GM12801 (cell line): ENCODE measurements at regions not wholly inside any gene's neighbourhood (a gene's known extent, or its start where the extent isn't known, plus 50 kb on each side); places are given as distances from the start of the nearest gene placed in this dataset.

ENCODE experiments used
- TF ChIP-seq, protein P1 (sequence below): IDR thresholded peaks from one replicate; pipeline ENCODE4 v1.5.1; 2011; ENCODE audit warnings: control low read depth; ENCODE audit not compliant: insufficient read length; ENCODE audit errors: extremely low read depth

DNA sequence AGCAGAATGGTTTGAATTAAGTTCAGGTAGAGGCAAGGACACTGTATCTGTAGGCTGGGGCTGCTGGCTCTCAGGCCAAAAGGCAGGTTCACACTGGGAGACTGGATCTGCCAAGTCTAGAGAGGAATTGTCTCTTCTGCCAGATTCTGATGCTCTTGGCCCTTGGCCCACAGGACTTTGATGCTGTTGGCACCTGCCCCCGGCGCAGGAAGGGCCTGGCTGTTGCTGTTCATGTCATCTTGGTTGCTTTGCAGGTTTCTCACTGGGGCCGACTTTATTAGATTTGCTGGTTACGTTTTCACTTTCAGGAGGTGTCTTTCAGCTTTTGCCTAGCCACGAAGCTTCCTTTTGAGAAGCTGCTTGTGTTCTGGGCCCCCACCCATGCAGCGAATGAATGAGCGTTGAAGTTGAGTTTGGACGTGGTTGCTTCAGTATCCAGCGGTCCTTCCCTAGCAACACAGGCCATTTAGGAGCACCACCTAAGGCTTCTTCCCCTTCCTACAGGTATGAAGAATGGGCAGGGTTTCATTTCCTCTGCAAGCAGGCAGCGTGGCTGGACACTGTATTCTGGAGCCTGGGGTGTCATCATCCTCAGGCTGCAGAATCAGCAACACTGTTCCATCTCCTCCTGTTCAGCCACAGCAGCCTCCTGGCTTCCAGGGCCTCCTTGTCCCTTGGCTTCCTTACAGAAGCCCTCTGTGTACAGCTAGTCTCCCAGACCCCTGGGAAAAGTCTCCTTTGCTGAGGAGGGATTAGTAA lies 65.6 kb upstream of the PRR23C start:
- TF ChIP-seq, protein P1, sequence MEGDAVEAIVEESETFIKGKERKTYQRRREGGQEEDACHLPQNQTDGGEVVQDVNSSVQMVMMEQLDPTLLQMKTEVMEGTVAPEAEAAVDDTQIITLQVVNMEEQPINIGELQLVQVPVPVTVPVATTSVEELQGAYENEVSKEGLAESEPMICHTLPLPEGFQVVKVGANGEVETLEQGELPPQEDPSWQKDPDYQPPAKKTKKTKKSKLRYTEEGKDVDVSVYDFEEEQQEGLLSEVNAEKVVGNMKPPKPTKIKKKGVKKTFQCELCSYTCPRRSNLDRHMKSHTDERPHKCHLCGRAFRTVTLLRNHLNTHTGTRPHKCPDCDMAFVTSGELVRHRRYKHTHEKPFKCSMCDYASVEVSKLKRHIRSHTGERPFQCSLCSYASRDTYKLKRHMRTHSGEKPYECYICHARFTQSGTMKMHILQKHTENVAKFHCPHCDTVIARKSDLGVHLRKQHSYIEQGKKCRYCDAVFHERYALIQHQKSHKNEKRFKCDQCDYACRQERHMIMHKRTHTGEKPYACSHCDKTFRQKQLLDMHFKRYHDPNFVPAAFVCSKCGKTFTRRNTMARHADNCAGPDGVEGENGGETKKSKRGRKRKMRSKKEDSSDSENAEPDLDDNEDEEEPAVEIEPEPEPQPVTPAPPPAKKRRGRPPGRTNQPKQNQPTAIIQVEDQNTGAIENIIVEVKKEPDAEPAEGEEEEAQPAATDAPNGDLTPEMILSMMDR: no peak

DNA sequence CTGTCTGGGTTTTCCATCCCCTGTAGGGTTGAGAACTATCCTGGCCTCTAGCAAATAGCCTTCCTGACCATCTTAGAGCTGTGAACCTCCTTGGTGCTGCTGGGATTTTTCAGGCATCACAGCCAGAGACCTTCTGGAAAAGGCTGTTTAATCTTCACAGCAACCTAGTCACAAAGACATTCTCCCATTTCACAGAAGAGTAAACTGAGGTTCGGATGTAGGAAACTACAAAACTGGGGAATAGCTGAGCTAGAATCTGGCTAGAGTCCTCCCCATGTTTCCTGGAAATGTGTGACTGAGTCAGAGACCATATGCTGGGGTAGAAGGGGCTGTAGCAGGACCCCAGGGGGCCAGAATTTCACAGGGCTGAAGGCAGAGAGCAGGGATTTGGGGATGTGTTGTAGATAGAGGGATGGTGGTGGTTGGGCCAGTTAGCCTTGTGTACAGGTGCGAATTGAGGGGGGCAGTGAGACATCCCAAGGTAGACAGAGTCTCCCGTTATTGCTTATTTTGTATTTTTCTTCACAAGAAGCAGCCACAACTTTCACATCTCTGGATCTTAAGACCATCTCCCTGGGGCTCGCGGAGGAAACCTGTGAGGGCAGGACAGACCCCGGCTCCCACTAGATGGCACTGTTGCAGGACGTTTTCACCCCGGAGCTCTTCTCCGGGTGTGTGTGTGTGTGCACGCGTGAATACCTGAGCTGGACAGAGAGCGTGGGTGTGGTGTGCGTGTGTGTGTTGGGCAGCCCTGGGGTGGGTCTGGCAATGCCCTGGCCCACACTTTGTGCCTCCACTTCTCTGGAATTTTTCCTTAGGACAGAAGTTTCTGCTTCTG lies 66.9 kb upstream of the PRR23C start:
- TF ChIP-seq, protein P1: peak; percentile 0

DNA sequence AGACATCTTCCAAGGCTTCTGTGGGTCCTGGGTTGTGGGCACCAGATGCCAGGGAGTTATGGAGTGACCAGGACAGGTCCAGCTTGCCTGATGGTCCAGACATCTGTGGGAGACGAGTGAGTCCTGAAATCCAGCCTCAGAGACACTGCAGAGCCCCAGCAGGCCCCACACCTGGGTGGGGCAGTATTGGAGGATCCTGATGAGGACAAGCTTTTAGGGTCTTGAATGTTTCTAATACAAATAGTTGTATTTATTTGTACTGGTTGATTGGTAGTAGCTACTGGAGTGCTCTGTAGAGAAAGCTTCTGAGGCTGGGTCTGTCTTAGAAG lies 67.5 kb upstream of the PRR23C start:
- TF ChIP-seq, protein P1: no peak

DNA sequence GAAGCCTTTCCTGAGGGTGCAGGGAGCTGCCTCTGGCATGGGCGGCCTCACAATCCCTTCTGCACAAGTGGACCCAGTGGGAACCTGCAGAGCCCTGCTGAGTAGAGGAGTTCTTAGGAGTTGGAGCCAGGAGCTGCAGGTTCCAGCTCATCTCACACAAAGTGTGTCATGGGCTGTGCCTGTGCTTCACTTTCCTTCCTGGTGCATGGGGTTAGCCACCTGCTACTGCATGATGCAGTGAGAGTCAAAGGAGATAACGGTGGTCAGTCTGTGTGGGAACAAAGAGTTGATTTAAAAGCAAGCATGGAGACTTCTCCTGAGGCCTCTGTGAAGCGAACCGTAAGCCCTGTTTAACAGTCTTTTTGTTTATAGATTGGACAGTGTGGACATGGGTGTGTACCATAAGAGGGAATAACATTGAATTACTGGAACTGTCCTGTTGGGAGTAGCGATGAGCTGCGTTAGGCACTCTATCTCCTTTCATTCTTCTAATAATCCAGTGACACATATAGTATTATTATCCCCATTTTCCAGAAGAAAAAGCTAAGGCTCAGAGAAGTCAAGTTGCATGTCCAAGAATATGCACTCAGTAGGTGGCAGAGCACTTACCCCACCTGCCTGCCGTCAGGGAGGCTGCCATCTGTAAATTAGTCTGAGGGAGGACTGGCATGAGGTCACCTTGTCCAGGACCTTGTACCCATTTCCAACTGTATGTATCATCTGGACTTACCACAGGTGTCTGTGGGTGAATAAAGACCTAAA lies 68.7 kb upstream of the PRR23C start:
- TF ChIP-seq, protein P1: no peak

DNA sequence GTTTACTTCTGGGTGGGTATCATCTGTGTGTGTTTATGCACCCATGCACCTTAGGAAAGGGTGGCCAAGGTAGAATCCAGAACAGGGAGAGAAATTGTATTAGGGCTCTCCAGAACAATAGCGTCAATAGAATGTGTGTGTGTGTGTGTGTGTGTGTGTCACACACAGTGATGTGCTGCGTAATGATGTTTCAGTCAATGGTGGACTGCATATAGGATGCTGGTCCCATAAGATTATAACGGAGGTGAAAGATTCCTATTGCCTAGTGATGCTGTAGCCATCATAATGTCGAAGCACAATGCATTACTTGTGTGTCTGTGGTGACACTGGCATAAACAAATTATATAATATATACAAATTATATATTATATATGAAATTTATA lies 69.3 kb upstream of the PRR23C start:
- TF ChIP-seq, protein P1: no peak

DNA sequence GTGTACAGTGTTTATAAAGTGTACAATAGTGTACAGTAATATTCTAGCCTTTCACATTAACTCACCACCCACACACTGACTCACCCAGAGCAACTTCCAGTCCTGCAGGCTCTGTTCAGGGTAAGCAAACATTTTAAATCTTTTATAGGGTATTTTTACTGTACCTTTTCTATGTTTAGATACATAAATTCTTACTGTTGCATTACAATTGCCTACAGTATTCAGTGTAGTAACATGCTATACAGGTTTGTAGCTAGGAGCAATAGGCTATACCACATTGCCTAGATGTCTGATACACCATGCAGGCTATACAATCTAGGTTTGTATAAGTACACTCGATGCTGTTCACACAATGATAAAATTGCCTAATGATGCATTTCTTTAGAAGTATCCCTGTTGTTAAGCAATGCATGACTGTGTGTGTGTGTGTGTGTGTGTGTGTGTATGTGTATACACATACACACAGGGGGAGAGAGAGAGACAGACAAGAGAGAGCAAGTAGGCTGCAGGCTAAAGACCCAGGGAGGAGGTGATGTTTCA lies 72.5 kb upstream of the PRR23C start:
- TF ChIP-seq, protein P1: no peak
